ENCODE measurements at regions not wholly inside any gene's neighbourhood (a gene's known extent, or its start where the extent isn't known, plus 50 kb on each side); places are given as distances from the start of the nearest gene placed in this dataset.

DNA sequence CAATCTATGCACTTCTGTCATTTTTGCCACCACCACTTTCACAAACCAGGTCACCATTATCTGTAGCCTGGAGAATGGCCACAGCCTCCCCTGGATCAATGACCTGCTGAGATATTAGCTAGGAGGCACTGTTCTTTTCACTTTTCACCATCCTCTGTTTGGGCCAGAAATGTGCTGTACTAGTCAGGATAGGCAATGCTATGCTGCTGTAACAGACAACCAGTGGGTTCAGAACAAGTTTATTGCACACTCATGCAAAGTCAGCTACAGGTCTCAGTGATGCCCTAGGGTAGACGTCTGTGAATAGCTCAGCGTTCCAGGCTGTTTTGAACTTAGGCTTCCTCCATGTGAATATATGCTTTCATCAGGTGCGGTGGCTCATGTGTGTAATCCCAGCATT, 231.5 kb downstream of the SUDS3 start:
- DNase-seq (ENCODE audit: low read depth) = no peak

DNA sequence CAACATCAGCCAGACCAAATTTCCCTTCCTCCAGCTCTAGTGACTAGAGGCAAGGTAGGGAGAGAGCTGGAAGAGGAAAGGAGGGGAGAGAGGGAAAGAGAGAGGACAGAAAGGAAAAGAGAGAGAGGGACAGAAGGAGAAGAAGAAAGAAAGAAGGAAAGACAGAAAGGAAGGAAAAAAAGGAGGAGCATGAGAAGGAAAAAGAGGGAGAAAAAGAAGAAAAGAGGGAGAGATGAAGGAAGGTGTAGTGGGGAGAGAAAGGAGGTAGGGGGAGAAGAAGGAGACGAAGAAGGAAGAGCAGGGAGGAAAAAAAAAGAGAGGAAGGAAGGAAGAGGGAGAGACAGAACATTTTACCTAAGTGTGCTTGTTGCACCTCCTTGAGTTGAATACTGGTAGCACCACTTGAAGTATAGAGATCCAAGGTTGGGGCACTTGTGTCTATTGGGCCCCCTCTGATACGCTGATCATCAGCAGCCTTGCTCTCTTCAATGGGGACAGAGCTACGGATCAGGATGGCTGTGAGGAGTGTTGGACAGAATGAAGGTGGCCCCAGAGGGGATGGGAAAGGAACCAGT, 232.5 kb downstream of the SUDS3 start:
- DNase-seq (ENCODE audit: low read depth) = no peak

DNA sequence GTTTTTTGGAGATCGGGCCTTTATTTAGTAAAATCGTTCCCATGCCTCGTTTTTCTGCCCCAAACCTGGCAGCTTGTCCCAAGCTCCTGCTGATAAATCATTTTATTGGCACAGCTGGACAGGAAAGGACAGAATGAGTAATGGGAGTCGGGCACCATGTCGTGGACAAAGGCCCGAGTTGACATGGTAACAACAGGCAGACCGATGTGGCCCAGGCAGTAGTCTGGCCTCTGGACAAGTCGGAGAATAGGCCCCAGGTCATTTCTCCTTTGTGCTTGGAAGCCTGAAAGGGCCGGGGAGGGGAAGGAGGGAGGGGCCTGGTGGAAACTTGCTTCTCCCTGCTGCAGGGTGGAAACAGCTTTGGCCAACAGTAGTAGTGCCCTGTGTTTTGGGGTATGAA, 234.9 kb downstream of the SUDS3 start:
- DNase-seq (ENCODE audit: low read depth) = no peak

GRCh38 chr12:118611770-118612169, 235.4 kb downstream of the SUDS3 start:
- DNase-seq (ENCODE audit: low read depth) = no peak

- no peak for DNase-seq (ENCODE audit: low read depth)
Measured at GRCh38 chr12:118617611-118618450, 241.5 kb downstream of the SUDS3 start.

DNA sequence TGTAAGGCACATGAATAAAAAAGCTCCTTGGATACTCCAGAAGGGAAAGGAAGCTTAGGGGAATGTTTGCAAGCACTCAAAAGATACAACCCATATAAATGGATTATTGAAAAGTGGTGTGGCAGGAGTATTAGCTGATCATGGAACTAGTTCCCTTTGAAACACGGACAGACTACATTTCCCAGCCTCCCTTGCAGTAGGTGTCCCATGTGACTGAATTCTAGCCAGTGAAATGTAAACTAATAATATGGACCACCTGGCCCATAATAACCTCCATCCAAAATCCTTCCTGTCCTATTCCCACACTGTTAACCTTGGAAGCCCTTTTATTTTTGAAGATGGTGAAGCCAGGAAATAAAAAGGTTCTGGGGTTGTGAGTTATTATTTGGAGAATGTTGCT, 242.3 kb downstream of the SUDS3 start:
- no peak for DNase-seq (ENCODE audit: low read depth)

GRCh38 chr12:118625050-118625675, 248.8 kb downstream of the SUDS3 start:
- DNase-seq (ENCODE audit: low read depth) = no peak

GRCh38 chr12:118633071-118633470, 256.7 kb downstream of the SUDS3 start:
- no peak for DNase-seq (ENCODE audit: low read depth)

DNA sequence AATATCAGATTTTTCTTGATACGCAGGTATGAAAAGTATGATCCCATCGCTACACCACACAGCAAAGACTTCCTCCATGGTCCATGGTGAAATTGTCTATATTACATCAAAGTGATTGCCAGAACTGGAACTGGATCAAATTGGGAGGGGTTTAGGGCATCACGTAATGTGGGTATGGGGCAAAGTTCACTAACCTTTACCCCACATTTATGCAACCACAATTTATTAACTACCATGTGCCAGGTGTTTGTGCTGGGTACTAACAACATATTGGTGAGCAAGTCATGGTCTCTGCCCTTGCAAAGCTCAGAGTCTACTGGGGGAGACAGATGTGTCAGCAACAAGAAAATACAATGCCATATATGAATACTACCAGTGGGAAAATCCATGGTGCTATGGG, 258.9 kb downstream of the SUDS3 start:
- DNase-seq (ENCODE audit: low read depth) = no peak

DNA sequence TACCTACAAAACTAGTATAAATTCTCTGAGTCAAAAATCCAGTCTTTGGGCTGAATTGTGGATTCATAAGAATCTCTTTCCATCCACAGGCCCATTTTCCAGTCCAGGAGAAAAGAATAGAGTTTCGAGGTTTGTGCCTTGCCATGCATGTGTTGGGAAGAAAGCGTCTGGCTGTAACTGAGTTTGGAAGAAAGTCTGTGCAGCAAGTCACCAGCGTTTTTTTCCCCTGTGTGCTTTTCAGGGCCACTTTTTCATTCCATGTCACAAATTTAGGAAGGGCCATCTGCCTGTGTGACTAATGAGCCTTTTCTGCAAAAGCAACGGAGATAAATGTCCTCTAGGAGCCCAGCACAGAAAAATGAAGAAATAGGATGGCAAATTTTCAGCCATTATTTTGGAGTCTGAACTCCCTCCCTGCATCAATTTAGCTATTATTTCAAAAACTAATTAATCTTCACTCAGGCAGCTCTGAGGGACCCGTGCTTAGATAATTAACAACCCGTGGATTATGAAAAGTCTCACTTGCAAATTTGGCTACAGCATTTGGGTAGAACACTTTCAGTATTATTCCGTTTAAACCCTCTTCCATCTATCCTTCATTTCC, 261.5 kb downstream of the SUDS3 start:
- DNase-seq (ENCODE audit: low read depth) = no peak

DNA sequence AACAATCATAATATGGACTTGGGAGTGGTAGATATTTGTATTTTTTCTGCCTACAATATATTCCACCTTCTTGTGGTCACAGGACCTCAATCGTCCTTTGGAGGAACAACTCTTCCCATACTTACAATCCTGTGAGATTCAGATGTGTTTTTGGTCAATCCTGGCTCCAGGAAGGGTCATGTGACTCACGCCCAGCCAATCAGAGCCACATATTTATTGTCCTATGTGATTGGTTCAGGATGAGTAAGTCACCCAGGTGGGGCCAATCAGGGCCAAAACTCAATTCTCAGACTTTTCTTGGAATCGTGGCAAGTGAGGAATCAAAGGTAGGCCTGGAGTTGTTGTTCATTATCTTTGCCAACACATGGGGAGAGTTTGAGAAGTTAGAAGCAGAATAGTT, 264.9 kb downstream of the SUDS3 start:
- no peak for DNase-seq (ENCODE audit: low read depth)

DNA sequence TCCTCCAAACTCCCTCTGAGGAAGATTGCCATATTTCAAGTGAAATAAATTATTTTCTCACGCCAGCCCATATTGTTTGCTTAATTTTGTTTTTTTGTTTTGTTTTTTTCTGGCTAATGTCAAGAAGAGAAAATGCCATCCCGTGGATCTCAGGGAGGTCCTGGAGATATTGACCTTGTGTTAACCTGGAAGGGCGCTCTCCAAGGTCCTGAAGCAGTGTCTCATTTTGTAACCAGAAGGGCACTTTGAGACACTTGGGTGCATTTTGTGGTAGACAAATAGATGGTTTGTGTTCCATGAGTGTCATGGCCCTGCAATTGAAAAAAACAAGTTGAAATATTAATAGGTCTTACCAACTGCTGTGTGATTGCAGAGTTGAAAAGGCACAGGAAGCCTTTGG, 268.9 kb downstream of the SUDS3 start:
- no peak for DNase-seq (ENCODE audit: low read depth)

GRCh38 chr12:118649765-118650585, 273.6 kb downstream of the SUDS3 start:
- no peak for DNase-seq (ENCODE audit: low read depth)

DNA sequence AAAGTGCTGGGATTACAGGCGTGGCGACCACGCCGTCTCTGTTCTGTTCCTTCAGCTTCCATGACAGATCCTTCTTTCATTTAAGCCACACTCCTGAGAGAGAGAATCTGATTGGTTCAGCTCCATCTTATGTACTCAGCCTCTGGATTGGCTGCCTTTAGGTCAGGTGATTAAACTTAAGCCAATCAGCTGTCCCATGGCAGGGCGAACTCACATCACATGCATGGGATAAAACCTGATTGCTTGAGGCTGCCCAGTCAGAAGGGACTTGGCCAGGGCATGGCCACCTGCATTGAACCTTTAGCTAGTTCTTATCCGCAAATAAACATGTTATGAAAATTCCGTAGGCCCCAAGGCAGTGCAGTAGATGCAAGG, 274.2 kb downstream of the SUDS3 start:
- DNase-seq (ENCODE audit: low read depth) = no peak

GRCh38 chr12:118651487-118651886, 275.1 kb downstream of the SUDS3 start:
- DNase-seq (ENCODE audit: low read depth) = no peak

DNA sequence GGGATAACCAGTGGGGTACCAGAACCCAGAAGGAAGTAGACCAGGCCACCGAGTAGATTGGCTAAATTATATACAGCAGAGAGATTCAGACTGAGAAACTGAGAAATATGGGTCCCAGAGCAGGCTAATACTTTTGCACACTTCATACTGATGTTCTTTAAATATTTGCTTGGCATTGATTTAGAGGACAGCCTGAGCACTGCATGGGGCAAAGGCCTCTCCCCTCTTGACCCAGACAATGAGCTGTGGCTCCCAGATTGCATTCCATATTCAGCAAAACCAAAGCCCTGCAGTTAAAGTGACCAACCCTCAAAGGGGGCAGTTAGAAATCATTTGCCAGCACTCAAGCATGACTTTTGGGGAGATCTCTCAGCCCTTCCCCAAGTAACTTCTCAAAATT, 279.2 kb downstream of the SUDS3 start:
- DNase-seq (ENCODE audit: low read depth) = no peak

GRCh38 chr12:118680356-118680963, 300.9 kb upstream of the SRRM4 start:
- no peak for DNase-seq (ENCODE audit: low read depth)

- no peak for DNase-seq (ENCODE audit: low read depth)
Measured at GRCh38 chr12:118682656-118683055, 298.7 kb upstream of the SRRM4 start.

DNA sequence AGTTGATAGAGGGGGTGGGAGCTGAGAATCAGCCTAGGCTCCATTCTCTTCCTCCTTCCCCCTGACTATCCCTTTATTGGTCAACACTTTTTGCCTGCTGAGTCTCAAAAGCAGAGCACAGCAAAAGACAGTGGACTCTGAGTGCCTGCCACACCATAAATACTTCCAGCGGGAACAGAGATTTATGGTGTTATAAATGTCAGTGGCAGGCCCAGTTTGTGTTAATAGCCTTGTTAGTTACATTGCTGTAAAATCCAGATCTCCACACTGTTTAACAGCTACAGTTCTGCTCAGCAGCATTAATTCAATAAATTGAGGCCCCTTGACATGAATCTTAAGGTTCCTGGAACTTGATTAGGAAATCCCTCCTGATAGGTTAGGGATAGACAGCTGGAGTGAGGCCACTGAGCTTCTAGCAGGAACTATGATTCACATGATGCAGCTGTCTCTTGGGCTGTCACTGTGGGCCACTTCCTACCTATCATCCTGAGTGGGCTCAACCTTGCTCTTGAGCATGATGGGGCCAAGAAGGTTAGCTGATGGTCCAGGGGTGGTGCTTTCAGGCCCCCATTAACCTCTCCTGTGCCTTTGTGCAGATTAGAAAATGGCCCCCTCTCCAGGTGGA, 295.2 kb upstream of the SRRM4 start:
- no peak for DNase-seq (ENCODE audit: low read depth)

- DNase-seq (ENCODE audit: low read depth) = no peak
Measured at GRCh38 chr12:118689793-118690192, 291.5 kb upstream of the SRRM4 start.

GRCh38 chr12:118690506-118690905, 290.8 kb upstream of the SRRM4 start:
- no peak for DNase-seq (ENCODE audit: low read depth)

Measured in LHCN-M2 (cell line).